ENCODE measurements at regions not wholly inside any gene's neighbourhood (a gene's known extent, or its start where the extent isn't known, plus 50 kb on each side); places are given as distances from the start of the nearest gene placed in this dataset.

DNA sequence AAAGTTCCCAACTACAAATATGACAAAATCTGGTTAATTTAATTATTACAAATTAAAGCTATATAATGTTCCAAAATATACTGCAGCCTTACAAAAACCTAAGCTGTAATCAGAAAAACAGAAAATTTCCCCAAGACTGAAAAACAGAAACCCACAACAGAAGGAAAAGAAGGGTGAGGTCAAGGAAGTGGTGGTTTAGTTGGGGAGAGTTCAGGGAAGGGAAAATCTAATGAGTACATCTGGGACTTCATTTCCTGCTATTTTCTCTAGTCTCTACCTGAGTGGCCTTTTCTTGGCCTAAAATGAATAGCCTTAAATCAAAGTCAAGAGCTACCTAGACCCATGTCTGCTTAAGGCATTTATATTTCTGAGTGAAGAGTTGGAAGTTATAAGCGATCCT, 66.2 kb upstream of the BEND6 start:
- no peaks in the 10 kb centered on the region for H4K20me1 ChIP-seq (ENCODE audit: control insufficient read depth, insufficient read depth, low read length, poor library complexity, severe bottlenecking)
- POLR2A ChIA-PET: no interaction called here
- H3K4me1 ChIP-seq (ENCODE audit: control insufficient read depth in 2 of 2, insufficient read depth in 2 of 2, low read length in 2 of 2): no peaks in the 10 kb centered on the region
- no peak overlapping the region for H3K9ac ChIP-seq (ENCODE audit: low read length)
- H3K9me3 ChIP-seq (ENCODE audit: control extremely low read depth in 1 of 3, control insufficient read depth in 2 of 3, insufficient read depth in 1 of 3, low read length in 2 of 3): no peaks in the 10 kb centered on the region
- no peak for TF ChIP-seq EZH2 (IDR thresholded peaks at IDR 0.05; ENCODE audit: borderline replicate concordance, insufficient read depth, low read depth, low read length, poor library complexity, severe bottlenecking)
- TF ChIP-seq, protein P1, sequence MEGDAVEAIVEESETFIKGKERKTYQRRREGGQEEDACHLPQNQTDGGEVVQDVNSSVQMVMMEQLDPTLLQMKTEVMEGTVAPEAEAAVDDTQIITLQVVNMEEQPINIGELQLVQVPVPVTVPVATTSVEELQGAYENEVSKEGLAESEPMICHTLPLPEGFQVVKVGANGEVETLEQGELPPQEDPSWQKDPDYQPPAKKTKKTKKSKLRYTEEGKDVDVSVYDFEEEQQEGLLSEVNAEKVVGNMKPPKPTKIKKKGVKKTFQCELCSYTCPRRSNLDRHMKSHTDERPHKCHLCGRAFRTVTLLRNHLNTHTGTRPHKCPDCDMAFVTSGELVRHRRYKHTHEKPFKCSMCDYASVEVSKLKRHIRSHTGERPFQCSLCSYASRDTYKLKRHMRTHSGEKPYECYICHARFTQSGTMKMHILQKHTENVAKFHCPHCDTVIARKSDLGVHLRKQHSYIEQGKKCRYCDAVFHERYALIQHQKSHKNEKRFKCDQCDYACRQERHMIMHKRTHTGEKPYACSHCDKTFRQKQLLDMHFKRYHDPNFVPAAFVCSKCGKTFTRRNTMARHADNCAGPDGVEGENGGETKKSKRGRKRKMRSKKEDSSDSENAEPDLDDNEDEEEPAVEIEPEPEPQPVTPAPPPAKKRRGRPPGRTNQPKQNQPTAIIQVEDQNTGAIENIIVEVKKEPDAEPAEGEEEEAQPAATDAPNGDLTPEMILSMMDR (IDR thresholded peaks at IDR 0.05): no peak
- H3K4me2 ChIP-seq (replicated peaks; ENCODE audit: low read depth, low read length, poor library complexity, severe bottlenecking): no peak overlapping the region
- Mint-ChIP-seq H3K9me3 (ENCODE audit: insufficient read depth) (peaks cover 2% of the 10 kb centered on the region), H3K27ac (no peak overlapping the region), H3K27me3 (peaks cover 3% of the 10 kb centered on the region), H3K4me1 (no peaks in the 10 kb centered on the region), H3K4me3 (no peak overlapping the region)
- H3K27ac ChIP-seq (ENCODE audit: low read length in 2 of 2): no peak overlapping the region
- CTCF ChIA-PET: interaction anchor here (1.3 kb wide), 1 partner anchor 14 kb away, joined by 3 read pairs; no protein-coding TSS in a partner anchor
- intact Hi-C loops (cut with micrococcal nuclease): no loop called here
- no peak for ATAC-seq (ENCODE audit: low read depth)
- no peak overlapping the region for H2AFZ ChIP-seq (ENCODE audit: insufficient read depth, low read depth, low read length, poor library complexity, severe bottlenecking)
- DNase-seq: no peak
- no peaks in the 10 kb centered on the region for H3K36me3 ChIP-seq (replicated peaks in 1 of 2; ENCODE audit: control extremely low read depth in 1 of 2, control insufficient read depth in 1 of 2, extremely low read depth in 1 of 2, insufficient read depth in 2 of 2, low read length in 1 of 2)
- H3K27me3 ChIP-seq (replicated peaks in 1 of 4; ENCODE audit: control extremely low read depth in 1 of 4, control insufficient read depth in 3 of 4, insufficient read depth in 4 of 4, low read length in 3 of 4): no peaks in the 10 kb centered on the region
- no CpG with 5 or more reads among the region's 1 CpG for WGBS (ENCODE audit: insufficient coverage)
- no peak overlapping the region for H3K4me3 ChIP-seq (ENCODE audit: control extremely low read depth in 1 of 5, extremely low read depth in 1 of 5, insufficient read depth in 1 of 5, low read depth in 2 of 5, low read length in 4 of 5)
- no peaks in the 10 kb centered on the region for H3K79me2 ChIP-seq (ENCODE audit: control insufficient read depth, insufficient read depth, low read length)

DNA sequence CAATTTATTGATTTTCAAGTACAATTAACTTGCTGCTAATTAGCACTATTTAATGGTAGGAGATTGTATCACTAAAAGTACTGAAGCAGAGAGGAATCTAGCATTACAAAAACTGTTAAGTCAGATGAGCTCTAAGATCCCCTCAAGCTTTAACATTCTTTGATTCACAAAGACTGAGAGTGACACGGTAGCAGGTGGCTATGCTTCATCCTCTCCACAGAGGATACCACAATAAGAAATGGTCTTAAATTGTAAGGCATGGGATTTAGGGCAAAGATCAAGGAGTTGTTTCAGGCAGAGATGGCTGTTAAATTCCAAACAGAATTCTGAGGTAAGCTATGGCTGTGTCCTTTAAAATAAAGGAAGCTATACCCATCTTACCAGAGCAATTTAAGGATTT, 67.8 kb upstream of the BEND6 start:
- Histone ChIP-seq H3K9ac (ENCODE audit: low read length) (no peak overlapping the region), H3K4me3 (ENCODE audit: control extremely low read depth in 1 of 5, extremely low read depth in 1 of 5, insufficient read depth in 1 of 5, low read depth in 2 of 5, low read length in 4 of 5) (no peak overlapping the region), H3K27ac (ENCODE audit: low read length in 2 of 2) (no peak overlapping the region), H2AFZ (ENCODE audit: insufficient read depth, low read depth, low read length, poor library complexity, severe bottlenecking) (no peak overlapping the region), H3K79me2 (ENCODE audit: control insufficient read depth, insufficient read depth, low read length) (no peaks in the 10 kb centered on the region), H3K4me1 (ENCODE audit: control insufficient read depth in 2 of 2, insufficient read depth in 2 of 2, low read length in 2 of 2) (no peaks in the 10 kb centered on the region), H3K9me3 (ENCODE audit: control extremely low read depth in 1 of 3, control insufficient read depth in 2 of 3, insufficient read depth in 1 of 3, low read length in 2 of 3) (no peaks in the 10 kb centered on the region), H3K36me3 (replicated peaks in 1 of 2; ENCODE audit: control extremely low read depth in 1 of 2, control insufficient read depth in 1 of 2, extremely low read depth in 1 of 2, insufficient read depth in 2 of 2, low read length in 1 of 2) (no peaks in the 10 kb centered on the region), H3K4me2 (replicated peaks; ENCODE audit: low read depth, low read length, poor library complexity, severe bottlenecking) (no peak overlapping the region), H4K20me1 (ENCODE audit: control insufficient read depth, insufficient read depth, low read length, poor library complexity, severe bottlenecking) (no peaks in the 10 kb centered on the region), H3K27me3 (replicated peaks in 1 of 4; ENCODE audit: control extremely low read depth in 1 of 4, control insufficient read depth in 3 of 4, insufficient read depth in 4 of 4, low read length in 3 of 4) (no peaks in the 10 kb centered on the region)
- no peak for DNase-seq
- no peaks in the 10 kb centered on the region for H3K9me3 Mint-ChIP-seq (ENCODE audit: insufficient read depth)
- H3K27ac Mint-ChIP-seq: no peak overlapping the region
- ChIA-PET CTCF (no interaction called here), POLR2A (no interaction called here)
- no peak overlapping the region for H3K4me3 Mint-ChIP-seq
- intact Hi-C loops (cut with micrococcal nuclease): no loop called here
- H3K27me3 Mint-ChIP-seq: peaks cover 3% of the 10 kb centered on the region
- no peaks in the 10 kb centered on the region for H3K4me1 Mint-ChIP-seq
- no peak for ATAC-seq (ENCODE audit: low read depth)
- no CpG with 5 or more reads among the region's 1 CpG for WGBS (ENCODE audit: insufficient coverage)
- TF ChIP-seq, protein P1 (IDR thresholded peaks at IDR 0.05): no peak
- TF ChIP-seq EZH2 (IDR thresholded peaks at IDR 0.05; ENCODE audit: borderline replicate concordance, insufficient read depth, low read depth, low read length, poor library complexity, severe bottlenecking): no peak

Measured in B cell (primary cell).